ENCODE measurements at regions not wholly inside any gene's neighbourhood (a gene's known extent, or its start where the extent isn't known, plus 50 kb on each side); places are given as distances from the start of the nearest gene placed in this dataset.
A peak's percentile ranks its signal among the peaks of the same experiment; 100 is the strongest.

DNA sequence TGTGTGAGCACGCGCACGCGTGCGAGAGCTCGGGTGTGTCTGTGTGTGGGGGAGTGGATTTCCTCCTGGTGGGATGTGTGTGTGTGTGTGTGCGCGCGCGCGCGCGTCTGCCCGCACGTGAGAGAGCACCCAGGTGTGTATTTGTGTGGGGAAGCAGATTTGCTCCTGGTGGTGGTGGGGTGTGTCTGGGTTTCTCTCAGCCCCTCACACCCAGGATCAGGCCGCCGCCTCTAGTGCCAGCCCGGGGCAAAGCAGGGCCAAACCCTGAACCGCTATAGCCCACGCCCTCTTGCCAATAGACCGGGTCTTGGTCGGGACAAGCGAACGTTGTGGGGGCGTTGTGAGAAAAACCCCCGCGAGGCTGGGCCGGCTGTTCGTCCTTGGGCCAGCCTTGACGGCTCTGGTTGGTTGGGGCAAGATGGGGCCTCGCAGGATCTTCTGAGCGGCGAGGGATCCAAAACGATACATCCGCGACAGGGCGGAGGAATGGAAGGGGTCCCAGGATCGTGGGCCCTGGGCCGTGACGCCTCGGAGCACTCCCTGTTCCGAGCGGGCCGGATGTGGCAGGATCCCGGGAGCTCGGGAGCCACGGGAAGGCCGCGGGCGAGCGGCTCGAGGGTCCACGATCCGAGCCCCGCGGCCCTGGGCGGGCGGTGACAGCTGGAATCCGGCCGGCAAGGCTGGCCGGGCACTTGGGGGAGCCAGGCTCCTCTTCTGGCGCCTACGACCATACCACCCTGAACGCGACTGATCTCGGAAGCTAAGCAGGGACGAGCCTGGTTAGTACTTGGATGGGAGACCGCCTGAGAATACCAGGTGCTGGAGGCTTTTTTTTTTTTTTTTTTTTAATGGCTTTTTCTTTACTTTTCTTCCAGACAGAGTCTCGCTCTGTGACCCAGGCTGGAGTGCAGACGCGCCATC lies 68.2 kb downstream of the RNF187 start (continued):
- TF ChIP-seq NR1H2 (CRISPR knock-in tag; IDR thresholded peaks at IDR 0.05; ENCODE audit: borderline replicate concordance, low read depth), result no peak
- TF ChIP-seq MIER2 (CRISPR knock-in tag; IDR thresholded peaks at IDR 0.05), result no peak
- TF ChIP-seq CBFB (CRISPR knock-in tag; IDR thresholded peaks at IDR 0.05), result 0 out of 2 replicates have a peak, but pooled peaks have one; percentile 19
- peak; percentile 24; the same call in 1 of the 2 replicates for TF ChIP-seq ZFY (CRISPR knock-in tag; IDR thresholded peaks at IDR 0.05)
- peak; percentile 21 for TF ChIP-seq TEAD3 (CRISPR knock-in tag; optimal IDR thresholded peaks at IDR 0.05; ENCODE audit: borderline replicate concordance)
- TF ChIP-seq HNRNPUL1 (IDR thresholded peaks at IDR 0.05; ENCODE audit: low read depth, low read length), result no peak
- TF ChIP-seq IRF2 (CRISPR knock-in tag; IDR thresholded peaks at IDR 0.05), result no peak
- no peak for TF ChIP-seq RORA (CRISPR knock-in tag; IDR thresholded peaks at IDR 0.05)
- no peak for TF ChIP-seq NAIF1 (CRISPR knock-in tag; IDR thresholded peaks at IDR 0.05; ENCODE audit: borderline replicate concordance)
- TF ChIP-seq, protein P1, sequence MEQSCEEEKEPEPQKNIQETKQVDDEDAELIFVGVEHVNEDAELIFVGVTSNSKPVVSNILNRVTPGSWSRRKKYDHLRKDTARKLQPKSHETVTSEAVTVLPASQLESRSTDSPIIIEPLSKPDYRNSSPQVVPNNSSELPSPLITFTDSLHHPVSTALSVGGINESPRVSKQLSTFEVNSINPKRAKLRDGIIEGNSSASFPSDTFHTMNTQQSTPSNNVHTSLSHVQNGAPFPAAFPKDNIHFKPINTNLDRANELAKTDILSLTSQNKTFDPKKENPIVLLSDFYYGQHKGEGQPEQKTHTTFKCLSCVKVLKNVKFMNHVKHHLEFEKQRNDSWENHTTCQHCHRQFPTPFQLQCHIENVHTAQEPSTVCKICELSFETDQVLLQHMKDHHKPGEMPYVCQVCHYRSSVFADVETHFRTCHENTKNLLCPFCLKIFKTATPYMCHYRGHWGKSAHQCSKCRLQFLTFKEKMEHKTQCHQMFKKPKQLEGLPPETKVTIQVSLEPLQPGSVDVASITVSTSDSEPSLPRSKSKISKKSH (CRISPR knock-in tag; IDR thresholded peaks at IDR 0.05; ENCODE audit: borderline replicate concordance), result no peak
- TF ChIP-seq KDM2A (CRISPR knock-in tag; IDR thresholded peaks at IDR 0.05; ENCODE audit: borderline replicate concordance, low read depth), result peak; percentile 17; the same call in 1 of the 2 replicates
- TF ChIP-seq SP140L (CRISPR knock-in tag; IDR thresholded peaks at IDR 0.05; ENCODE audit: borderline replicate concordance), result no peak
- TF ChIP-seq, protein P2, sequence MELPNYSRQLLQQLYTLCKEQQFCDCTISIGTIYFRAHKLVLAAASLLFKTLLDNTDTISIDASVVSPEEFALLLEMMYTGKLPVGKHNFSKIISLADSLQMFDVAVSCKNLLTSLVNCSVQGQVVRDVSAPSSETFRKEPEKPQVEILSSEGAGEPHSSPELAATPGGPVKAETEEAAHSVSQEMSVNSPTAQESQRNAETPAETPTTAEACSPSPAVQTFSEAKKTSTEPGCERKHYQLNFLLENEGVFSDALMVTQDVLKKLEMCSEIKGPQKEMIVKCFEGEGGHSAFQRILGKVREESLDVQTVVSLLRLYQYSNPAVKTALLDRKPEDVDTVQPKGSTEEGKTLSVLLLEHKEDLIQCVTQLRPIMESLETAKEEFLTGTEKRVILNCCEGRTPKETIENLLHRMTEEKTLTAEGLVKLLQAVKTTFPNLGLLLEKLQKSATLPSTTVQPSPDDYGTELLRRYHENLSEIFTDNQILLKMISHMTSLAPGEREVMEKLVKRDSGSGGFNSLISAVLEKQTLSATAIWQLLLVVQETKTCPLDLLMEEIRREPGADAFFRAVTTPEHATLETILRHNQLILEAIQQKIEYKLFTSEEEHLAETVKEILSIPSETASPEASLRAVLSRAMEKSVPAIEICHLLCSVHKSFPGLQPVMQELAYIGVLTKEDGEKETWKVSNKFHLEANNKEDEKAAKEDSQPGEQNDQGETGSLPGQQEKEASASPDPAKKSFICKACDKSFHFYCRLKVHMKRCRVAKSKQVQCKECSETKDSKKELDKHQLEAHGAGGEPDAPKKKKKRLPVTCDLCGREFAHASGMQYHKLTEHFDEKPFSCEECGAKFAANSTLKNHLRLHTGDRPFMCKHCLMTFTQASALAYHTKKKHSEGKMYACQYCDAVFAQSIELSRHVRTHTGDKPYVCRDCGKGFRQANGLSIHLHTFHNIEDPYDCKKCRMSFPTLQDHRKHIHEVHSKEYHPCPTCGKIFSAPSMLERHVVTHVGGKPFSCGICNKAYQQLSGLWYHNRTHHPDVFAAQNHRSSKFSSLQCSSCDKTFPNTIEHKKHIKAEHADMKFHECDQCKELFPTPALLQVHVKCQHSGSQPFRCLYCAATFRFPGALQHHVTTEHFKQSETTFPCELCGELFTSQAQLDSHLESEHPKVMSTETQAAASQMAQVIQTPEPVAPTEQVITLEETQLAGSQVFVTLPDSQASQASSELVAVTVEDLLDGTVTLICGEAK (IDR thresholded peaks at IDR 0.05), result no peak
- TF ChIP-seq, protein P2 (CRISPR knock-in tag; IDR thresholded peaks at IDR 0.05), result no peak
- TF ChIP-seq BRCA1 (CRISPR knock-in tag; IDR thresholded peaks at IDR 0.05), result no peak
